Activated naive CD4-positive, alpha-beta T cell treated with anti-CD3 and anti-CD28 coated beads, Interleukin-2, amount 50 U/mL, for 24 hours (primary cell): ENCODE measurements at regions not wholly inside any gene's neighbourhood (a gene's known extent, or its start where the extent isn't known, plus 50 kb on each side); places are given as distances from the start of the nearest gene placed in this dataset.

Experiments
- H3K27ac Mint-ChIP-seq: one replicate; pipeline ENCODE4 v1.8.0; 2021; ENCODE audit warnings: mild to moderate bottlenecking, mixed read lengths
- H3K27me3 Mint-ChIP-seq: one replicate; pipeline ENCODE4 v1.8.0; 2021; ENCODE audit warnings: mixed read lengths
- H3K36me3 Mint-ChIP-seq: one replicate; pipeline ENCODE4 v1.8.0; 2021; ENCODE audit warnings: mixed read lengths
- H3K4me1 Mint-ChIP-seq: one replicate; pipeline ENCODE4 v1.8.0; 2021; ENCODE audit warnings: mixed read lengths
- H3K4me3 Mint-ChIP-seq: one replicate; pipeline ENCODE4 v1.8.0; 2021; ENCODE audit warnings: mild to moderate bottlenecking, mixed read lengths
- H3K9me3 Mint-ChIP-seq: one replicate; pipeline ENCODE4 v1.8.0; 2021; ENCODE audit warnings: mixed read lengths

DNA sequence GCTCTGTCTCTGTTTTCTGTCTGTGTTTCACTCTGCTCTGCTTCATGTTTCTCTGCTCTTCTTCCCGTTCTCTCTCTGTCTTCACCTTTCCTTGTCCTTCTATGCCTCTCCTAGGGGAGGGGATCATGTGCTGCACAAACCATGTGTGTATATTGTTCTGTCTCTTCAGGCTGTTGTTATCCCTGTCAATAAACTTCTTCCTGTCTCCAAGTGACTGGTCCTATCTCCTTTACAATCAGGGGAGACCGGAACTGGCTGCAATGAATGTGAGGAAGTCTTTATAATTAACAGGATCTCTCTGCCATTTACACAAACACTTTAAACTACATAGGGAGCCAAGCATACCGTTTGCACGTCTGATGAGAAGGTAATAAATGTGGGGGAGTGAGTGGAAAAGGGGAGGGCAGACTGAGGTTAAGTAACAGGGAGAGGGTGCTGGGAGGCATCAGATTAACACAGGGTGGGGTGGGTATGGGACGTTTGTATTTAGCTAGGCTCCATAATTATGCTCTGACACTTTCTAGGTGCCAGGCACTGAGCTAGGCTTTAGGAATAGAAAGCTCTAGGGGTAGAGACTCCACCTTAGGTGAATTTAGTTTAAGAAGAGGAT is 626.1 kb downstream of the DHX35 start:
- H3K27ac Mint-ChIP-seq = no peak overlapping the region
- peaks cover 2% of the 10 kb centered on the region for H3K27me3 Mint-ChIP-seq
- H3K4me1 Mint-ChIP-seq = no peaks in the 10 kb centered on the region
- no peaks in the 10 kb centered on the region for H3K9me3 Mint-ChIP-seq
- no peak overlapping the region for H3K4me3 Mint-ChIP-seq
- H3K36me3 Mint-ChIP-seq = no peaks in the 10 kb centered on the region

GRCh38 chr20:39581034-39581433 is 618.9 kb downstream of the DHX35 start:
- Mint-ChIP-seq H3K9me3 (peaks cover 6% of the 10 kb centered on the region), H3K36me3 (no peaks in the 10 kb centered on the region), H3K4me3 (no peak overlapping the region), H3K27ac (no peak overlapping the region), H3K4me1 (no peaks in the 10 kb centered on the region), H3K27me3 (no peaks in the 10 kb centered on the region)

GRCh38 chr20:39576771-39577170 is 614.6 kb downstream of the DHX35 start:
- H3K27ac Mint-ChIP-seq = no peak overlapping the region
- H3K4me1 Mint-ChIP-seq = no peaks in the 10 kb centered on the region
- no peak overlapping the region for H3K4me3 Mint-ChIP-seq
- H3K27me3 Mint-ChIP-seq = no peaks in the 10 kb centered on the region
- H3K36me3 Mint-ChIP-seq = no peaks in the 10 kb centered on the region
- peaks cover 6% of the 10 kb centered on the region for H3K9me3 Mint-ChIP-seq

DNA sequence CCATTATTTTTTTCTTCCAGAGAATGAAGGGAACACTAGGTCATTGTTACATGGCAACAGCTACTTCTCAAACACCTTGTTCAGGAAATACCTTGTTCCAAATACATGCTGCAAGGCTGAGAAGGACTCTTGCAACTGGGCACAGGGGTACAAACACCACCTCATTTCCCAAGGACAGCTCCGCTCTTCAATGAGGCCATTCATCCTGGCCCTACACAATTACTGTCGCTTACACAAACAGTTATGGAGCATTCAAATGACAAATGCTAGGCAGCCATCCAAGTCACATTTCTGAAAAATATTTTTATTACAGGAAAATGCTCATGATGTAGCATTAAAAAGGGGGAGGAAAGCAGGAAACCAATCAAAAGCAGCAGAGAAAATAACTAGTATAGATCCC is 611.9 kb downstream of the DHX35 start:
- Mint-ChIP-seq H3K4me1 (no peaks in the 10 kb centered on the region), H3K27me3 (peaks cover 1% of the 10 kb centered on the region), H3K27ac (no peak overlapping the region), H3K4me3 (no peak overlapping the region), H3K9me3 (peaks cover 5% of the 10 kb centered on the region), H3K36me3 (no peaks in the 10 kb centered on the region)

GRCh38 chr20:39571171-39571570 is 609.0 kb downstream of the DHX35 start:
- H3K27ac Mint-ChIP-seq = no peak overlapping the region
- no peaks in the 10 kb centered on the region for H3K36me3 Mint-ChIP-seq
- no peak overlapping the region for H3K4me3 Mint-ChIP-seq
- H3K27me3 Mint-ChIP-seq = peaks cover 1% of the 10 kb centered on the region
- H3K9me3 Mint-ChIP-seq = peaks cover 5% of the 10 kb centered on the region
- no peaks in the 10 kb centered on the region for H3K4me1 Mint-ChIP-seq

GRCh38 chr20:39568109-39568508 is 606.0 kb downstream of the DHX35 start:
- H3K27ac Mint-ChIP-seq = no peak overlapping the region
- no peaks in the 10 kb centered on the region for H3K36me3 Mint-ChIP-seq
- no peak overlapping the region for H3K4me3 Mint-ChIP-seq

DNA sequence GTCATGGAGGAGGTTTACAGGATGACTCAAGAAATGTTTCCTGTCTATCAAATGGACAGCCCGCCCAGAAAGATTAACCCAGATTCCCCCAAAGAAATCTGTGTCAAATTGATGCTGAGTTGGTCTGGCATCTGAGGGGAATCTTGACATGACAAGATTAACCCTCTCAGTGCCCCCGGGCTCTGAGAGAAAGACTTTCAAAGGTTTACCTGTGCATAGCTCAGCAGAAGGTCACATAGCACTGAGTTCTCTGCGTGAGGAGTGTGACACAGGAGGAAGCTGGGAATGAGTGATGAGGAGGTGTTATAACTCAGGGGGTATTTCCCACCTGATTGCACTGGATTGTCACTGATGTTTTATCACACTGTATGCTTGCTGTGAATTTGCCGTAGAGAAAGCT is 601.2 kb downstream of the DHX35 start:
- Mint-ChIP-seq H3K36me3 (no peaks in the 10 kb centered on the region), H3K27ac (no peak overlapping the region), H3K27me3 (no peaks in the 10 kb centered on the region), H3K9me3 (no peaks in the 10 kb centered on the region), H3K4me3 (no peak overlapping the region), H3K4me1 (no peaks in the 10 kb centered on the region)

More at GRCh38 chr20:39568109-39568508, 606.0 kb downstream of the DHX35 start:
- peaks cover 1% of the 10 kb centered on the region for H3K27me3 Mint-ChIP-seq
- H3K9me3 Mint-ChIP-seq = peaks cover 5% of the 10 kb centered on the region
- H3K4me1 Mint-ChIP-seq = no peaks in the 10 kb centered on the region

DNA sequence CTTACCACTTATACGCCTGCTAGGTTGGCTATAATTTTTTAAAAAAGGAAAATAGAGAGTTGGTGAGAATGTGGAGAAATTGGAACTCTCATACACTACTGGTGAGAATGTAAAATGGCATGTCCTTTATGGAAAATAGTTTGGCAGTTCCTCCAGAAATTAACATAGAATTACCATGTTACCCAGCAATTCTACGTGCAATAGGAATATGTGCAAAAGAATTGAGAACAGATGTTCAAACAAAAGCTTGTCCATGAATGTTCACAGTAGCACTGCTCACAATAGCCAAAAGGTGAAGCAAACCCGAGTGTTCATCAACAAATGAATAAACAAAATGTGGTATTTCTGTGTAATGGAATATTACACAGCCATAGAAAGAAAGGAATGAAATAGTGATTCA is 592.2 kb downstream of the DHX35 start:
- H3K27me3 Mint-ChIP-seq = peaks cover 1% of the 10 kb centered on the region

DNA sequence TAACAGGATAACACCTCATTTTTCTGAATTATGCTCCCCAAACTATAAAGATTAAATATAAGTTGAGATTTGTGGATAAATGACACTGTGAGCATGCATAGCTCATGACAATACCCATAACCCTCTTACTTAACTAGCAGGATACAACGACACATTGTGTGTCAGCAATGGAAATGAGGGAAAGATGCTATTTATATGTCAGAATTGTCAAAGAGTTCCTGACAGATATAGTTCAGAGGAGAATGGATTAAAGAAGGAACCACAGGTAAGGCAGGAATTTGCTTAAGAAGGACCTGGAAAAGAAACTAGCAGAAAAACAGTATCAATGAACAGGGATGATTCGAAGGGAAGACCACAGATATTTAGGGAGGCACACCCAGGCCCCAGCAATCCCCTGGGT is 591.0 kb downstream of the DHX35 start:
- Mint-ChIP-seq H3K27ac (no peak overlapping the region), H3K36me3 (no peaks in the 10 kb centered on the region), H3K9me3 (no peaks in the 10 kb centered on the region), H3K4me3 (no peak overlapping the region), H3K27me3 (peaks cover 1% of the 10 kb centered on the region), H3K4me1 (no peaks in the 10 kb centered on the region)

More for the DNA sequence above, 592.2 kb downstream of the DHX35 start:
- no peaks in the 10 kb centered on the region for H3K36me3 Mint-ChIP-seq
- H3K27ac Mint-ChIP-seq = no peak overlapping the region
- H3K9me3 Mint-ChIP-seq = no peaks in the 10 kb centered on the region
- no peak overlapping the region for H3K4me3 Mint-ChIP-seq
- H3K4me1 Mint-ChIP-seq = no peaks in the 10 kb centered on the region

DNA sequence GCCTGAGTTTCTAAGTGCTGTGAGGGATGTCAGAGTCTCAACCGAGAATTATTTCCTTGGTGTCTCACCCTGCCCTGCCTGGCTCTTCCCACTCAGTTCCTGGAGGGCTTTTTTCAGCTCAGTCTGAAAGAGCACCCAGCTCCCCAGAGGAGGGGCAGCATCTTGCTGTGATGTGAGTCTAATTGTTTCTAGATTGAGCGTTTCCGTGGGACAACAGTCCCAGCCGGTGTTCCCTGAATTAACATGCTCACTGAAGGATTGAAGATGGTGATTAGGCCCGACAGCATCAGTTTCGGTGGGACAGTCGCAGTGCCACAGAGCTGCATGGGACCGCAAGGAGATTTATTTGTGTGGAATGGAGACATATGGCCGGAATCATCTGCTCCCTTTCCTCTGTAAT is 587.6 kb downstream of the DHX35 start:
- Mint-ChIP-seq H3K4me1 (no peaks in the 10 kb centered on the region), H3K9me3 (peaks cover 5% of the 10 kb centered on the region), H3K4me3 (no peak overlapping the region), H3K27ac (no peak overlapping the region), H3K27me3 (no peaks in the 10 kb centered on the region), H3K36me3 (no peaks in the 10 kb centered on the region)

DNA sequence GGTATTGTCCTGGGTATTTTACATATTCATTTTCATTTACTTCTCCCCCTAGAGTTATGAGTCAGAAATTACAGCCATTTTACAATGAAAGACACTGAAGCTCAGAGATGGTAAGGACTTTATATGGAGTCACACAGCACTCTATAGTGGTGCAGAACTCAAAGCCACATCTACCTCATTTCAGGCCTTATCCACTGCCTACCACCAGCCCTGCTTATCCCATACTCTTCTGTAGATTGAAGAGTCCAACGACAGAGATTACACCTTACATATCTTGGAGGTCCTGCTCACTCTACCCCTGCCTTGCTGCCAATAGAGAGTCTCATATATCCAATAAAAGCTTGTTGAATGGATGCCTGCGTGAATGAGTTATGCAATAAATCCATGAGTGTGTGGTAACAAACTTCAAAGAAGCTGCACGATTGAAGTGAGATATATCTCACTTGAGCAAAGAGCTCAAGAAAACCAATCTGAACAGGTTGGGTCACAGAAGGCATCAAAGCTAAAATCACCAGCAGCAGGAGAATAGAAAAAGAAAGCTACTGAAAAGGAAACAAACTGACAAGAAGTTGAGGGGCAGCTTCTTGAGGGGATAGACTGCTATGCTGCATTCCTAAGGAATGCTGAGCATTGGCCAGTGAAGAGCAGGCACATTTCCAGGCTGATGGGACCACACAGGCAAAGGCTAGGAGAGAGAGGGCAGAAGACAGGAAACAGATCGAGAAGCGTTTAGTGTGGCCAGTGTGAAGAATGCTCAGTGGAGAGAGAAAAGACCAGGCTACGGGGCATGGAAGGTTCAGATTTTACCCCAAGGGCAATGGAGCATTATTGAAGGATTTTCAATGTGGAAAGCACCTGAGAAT is 585.6 kb downstream of the DHX35 start:
- H3K4me1 Mint-ChIP-seq = no peaks in the 10 kb centered on the region
- H3K9me3 Mint-ChIP-seq = peaks cover 7% of the 10 kb centered on the region
- no peaks in the 10 kb centered on the region for H3K36me3 Mint-ChIP-seq
- H3K27me3 Mint-ChIP-seq = peaks cover 3% of the 10 kb centered on the region
- no peak overlapping the region for H3K4me3 Mint-ChIP-seq
- H3K27ac Mint-ChIP-seq = no peak overlapping the region

- Mint-ChIP-seq H3K9me3 (peaks cover 6% of the 10 kb centered on the region), H3K36me3 (no peaks in the 10 kb centered on the region), H3K4me1 (no peaks in the 10 kb centered on the region), H3K27me3 (peaks cover 4% of the 10 kb centered on the region), H3K4me3 (no peak overlapping the region), H3K27ac (no peak overlapping the region)
Measured at GRCh38 chr20:39541136-39541803, 579.1 kb downstream of the DHX35 start.

- Mint-ChIP-seq H3K9me3 (peaks cover 6% of the 10 kb centered on the region), H3K27ac (no peak overlapping the region), H3K36me3 (no peaks in the 10 kb centered on the region), H3K4me1 (no peaks in the 10 kb centered on the region), H3K4me3 (no peak overlapping the region), H3K27me3 (peaks cover 1% of the 10 kb centered on the region)
Measured at GRCh38 chr20:39538317-39538716, 576.2 kb downstream of the DHX35 start.

- Mint-ChIP-seq H3K27ac (no peak overlapping the region), H3K4me1 (no peaks in the 10 kb centered on the region), H3K9me3 (no peaks in the 10 kb centered on the region), H3K4me3 (no peak overlapping the region), H3K36me3 (no peaks in the 10 kb centered on the region), H3K27me3 (no peaks in the 10 kb centered on the region)
Measured at GRCh38 chr20:39535301-39535700, 573.2 kb downstream of the DHX35 start.

DNA sequence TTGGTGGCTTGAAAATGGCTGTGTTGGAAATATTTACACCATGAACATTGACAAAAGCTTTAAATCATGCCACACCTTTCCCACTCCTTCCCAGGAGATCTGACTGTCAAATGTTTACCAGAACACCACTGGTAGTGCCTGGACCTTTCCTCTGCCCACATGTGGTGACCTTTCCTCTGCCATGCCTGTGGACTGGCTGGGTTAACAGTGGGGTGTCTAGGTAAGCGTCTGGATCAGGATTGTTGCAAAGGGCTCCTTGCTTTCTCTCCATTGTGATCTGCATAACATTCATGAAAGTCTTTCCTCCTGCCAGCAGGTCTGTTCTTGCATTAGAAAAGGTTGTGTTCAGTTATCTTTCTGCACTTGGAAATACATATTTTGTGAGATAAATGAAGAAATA is 572.7 kb downstream of the DHX35 start:
- Mint-ChIP-seq H3K27me3 (no peaks in the 10 kb centered on the region), H3K4me1 (no peaks in the 10 kb centered on the region), H3K4me3 (no peak overlapping the region), H3K9me3 (no peaks in the 10 kb centered on the region), H3K36me3 (no peaks in the 10 kb centered on the region), H3K27ac (no peak overlapping the region)

- Mint-ChIP-seq H3K4me1 (no peaks in the 10 kb centered on the region), H3K36me3 (no peaks in the 10 kb centered on the region), H3K27me3 (no peaks in the 10 kb centered on the region), H3K27ac (no peak overlapping the region), H3K4me3 (no peak overlapping the region), H3K9me3 (no peaks in the 10 kb centered on the region)
Measured at GRCh38 chr20:39533858-39534257, 571.7 kb downstream of the DHX35 start.
